ENCODE measurements at regions not wholly inside any gene's neighbourhood (a gene's known extent, or its start where the extent isn't known, plus 50 kb on each side); places are given as distances from the start of the nearest gene placed in this dataset.
A peak's percentile ranks its signal among the peaks of the same experiment; 100 is the strongest.

DNA sequence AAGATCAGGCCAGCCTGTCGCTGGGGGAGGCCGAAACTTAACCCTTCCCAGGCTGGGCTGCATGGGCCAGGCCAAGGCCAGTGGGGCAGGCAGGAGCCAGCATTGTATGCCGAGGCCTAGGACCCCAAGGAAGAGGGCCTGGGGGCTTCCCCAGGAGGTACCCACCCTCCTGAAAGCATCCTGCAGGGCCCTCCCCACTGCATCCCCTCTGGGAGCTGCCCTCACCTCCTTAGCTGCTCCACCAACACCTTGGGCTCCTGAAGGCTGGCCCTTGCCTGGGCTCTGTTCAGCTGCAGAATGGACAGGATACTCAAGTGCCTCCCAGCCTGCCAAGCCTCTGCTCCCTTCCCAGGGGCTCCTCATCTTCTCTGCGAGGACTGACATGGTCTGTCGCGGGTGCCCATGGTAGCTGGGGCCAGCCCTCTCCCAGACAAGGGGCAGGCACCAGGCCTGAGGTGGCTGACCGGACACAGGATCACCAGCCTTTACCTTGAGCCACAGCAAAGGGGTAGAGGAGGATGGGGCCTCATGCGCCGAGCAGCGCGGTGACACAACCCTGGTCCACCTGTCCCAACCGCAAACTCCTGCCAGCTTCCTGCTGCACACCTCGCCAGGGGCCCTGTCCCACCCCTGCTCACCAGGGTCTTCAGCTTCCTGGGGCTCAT lies 94.2 kb downstream of the MICALL2 start:
- no peaks in the 10 kb centered on the region for H3K4me1 Mint-ChIP-seq (ENCODE audit: low read depth)
- no peak for DNase-seq
- no peaks in the 10 kb centered on the region for H3K36me3 Mint-ChIP-seq
- intact Hi-C loops (cut with micrococcal nuclease) = no loop called here
- POLR2A ChIA-PET = no interaction called here
- no peak overlapping the region for H3K27ac Mint-ChIP-seq
- peaks cover 33% of the 10 kb centered on the region for H3K27me3 Mint-ChIP-seq
- H3K4me3 Mint-ChIP-seq = no peak overlapping the region
- CTCF ChIA-PET = no interaction called here
- peaks cover 7% of the 10 kb centered on the region for H3K9me3 Mint-ChIP-seq

DNA sequence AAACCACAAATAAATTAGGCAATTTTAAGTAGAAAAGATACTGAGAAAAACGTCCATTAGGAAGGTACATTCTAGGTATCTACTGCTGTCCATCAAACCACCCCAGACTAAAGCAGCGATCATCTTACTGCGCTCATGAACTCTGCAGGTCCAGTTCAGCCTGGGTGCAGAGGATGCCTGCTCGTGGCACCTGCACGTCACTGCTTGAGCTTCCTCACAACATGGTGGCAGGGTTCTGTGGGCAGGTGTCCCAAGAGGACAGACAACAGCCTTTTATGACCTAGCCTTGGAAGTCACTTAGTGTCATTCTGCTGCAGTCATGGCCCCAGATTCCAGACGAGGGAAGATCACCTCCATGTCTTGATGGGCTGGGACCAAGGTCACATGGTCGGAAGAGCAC lies 93.4 kb downstream of the MICALL2 start:
- POLR2A ChIA-PET = no interaction called here
- DNase-seq = no peak
- Mint-ChIP-seq H3K4me1 (ENCODE audit: low read depth) (no peaks in the 10 kb centered on the region), H3K9me3 (peaks cover 7% of the 10 kb centered on the region), H3K27me3 (peaks cover 42% of the 10 kb centered on the region), H3K27ac (no peak overlapping the region), H3K4me3 (no peak overlapping the region), H3K36me3 (no peaks in the 10 kb centered on the region)
- CTCF ChIA-PET = no interaction called here
- intact Hi-C loops (cut with micrococcal nuclease) = no loop called here

DNA sequence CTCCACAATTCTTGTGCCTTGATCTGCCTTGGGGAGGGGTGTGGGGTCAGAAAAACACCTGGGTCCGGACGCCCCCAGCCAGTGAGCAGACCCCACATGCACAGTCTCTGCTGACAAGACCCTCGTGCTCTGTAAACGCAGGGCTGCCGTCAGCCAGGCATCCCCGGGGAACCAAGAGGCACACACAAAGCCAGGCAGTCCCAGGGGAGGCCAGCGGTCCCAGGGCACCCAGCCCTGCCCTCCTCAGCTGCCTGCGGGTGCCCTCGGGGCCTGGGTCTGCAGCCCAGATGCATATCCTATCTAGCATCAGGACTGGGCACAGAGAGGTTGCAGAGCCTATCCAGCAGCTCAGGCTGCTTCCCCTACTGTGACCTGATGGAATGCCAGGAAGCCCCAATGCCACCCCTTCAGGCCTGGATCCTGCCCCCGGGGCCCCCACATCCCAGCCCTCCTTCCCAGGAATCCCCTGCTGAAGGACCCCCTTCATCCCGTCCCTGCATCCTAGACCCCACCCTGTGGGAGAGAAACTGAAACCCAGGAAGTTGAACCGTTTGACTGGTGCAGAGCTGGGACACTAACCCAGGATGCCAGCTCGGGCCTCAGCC lies 92.4 kb downstream of the MICALL2 start:
- CTCF ChIA-PET = no interaction called here
- no peaks in the 10 kb centered on the region for H3K4me1 Mint-ChIP-seq (ENCODE audit: low read depth)
- H3K27me3 Mint-ChIP-seq = peaks cover 43% of the 10 kb centered on the region
- H3K9me3 Mint-ChIP-seq = peaks cover 7% of the 10 kb centered on the region
- intact Hi-C loops (cut with micrococcal nuclease) = no loop called here
- H3K27ac Mint-ChIP-seq = no peak overlapping the region
- no peak overlapping the region for H3K4me3 Mint-ChIP-seq
- no peak for DNase-seq
- POLR2A ChIA-PET = no interaction called here
- no peaks in the 10 kb centered on the region for H3K36me3 Mint-ChIP-seq

DNA sequence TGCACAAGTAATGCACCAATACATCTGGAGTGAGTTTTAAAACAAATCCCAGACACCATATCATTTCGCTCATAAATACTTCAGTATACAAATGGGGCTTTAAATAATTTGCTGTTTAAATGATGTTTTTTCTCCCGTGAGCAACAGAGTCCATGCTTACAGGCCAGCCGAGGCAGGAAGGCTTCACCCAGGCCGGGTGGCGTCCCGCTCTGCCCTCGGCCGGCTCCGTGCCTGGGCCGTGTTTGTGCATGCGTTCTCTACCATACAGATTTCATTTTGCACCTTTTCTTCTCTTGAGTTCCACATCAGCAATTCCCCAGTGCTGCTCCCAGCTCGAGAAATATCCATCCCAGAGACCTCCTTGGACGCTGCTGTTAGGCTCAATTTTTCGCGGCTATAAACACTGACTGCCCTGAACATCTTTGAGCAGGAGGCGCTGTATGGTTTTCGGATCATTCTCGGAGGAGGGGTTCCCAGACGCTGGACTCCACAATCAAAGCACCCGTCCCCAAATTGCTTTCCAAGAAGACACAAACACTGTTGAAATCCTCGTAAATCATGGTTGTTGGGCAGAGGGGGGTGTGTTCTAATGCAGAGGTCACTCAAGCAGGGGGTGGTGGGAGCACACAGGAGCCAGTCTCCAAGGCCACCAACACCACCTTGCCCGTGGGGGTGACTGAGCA lies 91.6 kb downstream of the MICALL2 start:
- ChIA-PET CTCF (no interaction called here), POLR2A (no interaction called here)
- H3K9me3 Mint-ChIP-seq = peaks cover 7% of the 10 kb centered on the region
- no peak overlapping the region for H3K27ac Mint-ChIP-seq
- H3K27me3 Mint-ChIP-seq = peaks cover 44% of the 10 kb centered on the region
- DNase-seq = no peak
- H3K4me1 Mint-ChIP-seq (ENCODE audit: low read depth) = no peaks in the 10 kb centered on the region
- H3K36me3 Mint-ChIP-seq = no peaks in the 10 kb centered on the region
- intact Hi-C loops (cut with micrococcal nuclease) = no loop called here
- no peak overlapping the region for H3K4me3 Mint-ChIP-seq

DNA sequence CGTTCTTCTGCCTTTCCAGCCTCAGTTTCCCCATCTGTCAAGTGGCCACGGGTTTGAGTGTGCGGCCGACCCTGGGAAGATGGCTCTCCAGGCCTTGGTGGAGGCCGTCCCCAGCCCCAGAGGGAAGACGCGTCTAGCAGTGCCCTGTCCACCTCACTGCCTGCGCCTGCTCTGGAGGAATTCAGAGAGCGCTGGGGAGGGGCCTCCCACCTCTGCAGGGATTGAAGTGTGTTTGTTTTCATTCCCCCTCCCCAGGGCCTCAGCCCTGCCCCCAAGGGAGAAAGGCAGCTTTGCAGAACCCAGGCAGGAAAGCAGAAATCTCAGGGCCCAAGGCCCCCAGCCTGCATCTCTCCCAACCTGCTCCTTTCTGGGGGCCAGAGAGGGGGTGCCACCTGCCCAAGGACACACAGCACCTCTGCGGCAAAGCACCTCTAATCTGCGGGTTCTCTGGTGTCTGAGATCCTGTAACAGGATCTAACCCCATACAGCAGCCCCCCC lies 91.0 kb downstream of the MICALL2 start:
- ChIA-PET CTCF (interaction anchor here (0.7 kb wide), 1 partner anchor 49 kb away, joined by 3 read pairs; no protein-coding TSS in a partner anchor), POLR2A (no interaction called here)
- peaks cover 7% of the 10 kb centered on the region for H3K9me3 Mint-ChIP-seq
- peaks cover 47% of the 10 kb centered on the region for H3K27me3 Mint-ChIP-seq
- DNase-seq = no peak
- H3K4me3 Mint-ChIP-seq = no peak overlapping the region
- H3K4me1 Mint-ChIP-seq (ENCODE audit: low read depth) = no peaks in the 10 kb centered on the region
- H3K27ac Mint-ChIP-seq = no peak overlapping the region
- H3K36me3 Mint-ChIP-seq = no peaks in the 10 kb centered on the region
- intact Hi-C loops (cut with micrococcal nuclease) = no loop called here

DNA sequence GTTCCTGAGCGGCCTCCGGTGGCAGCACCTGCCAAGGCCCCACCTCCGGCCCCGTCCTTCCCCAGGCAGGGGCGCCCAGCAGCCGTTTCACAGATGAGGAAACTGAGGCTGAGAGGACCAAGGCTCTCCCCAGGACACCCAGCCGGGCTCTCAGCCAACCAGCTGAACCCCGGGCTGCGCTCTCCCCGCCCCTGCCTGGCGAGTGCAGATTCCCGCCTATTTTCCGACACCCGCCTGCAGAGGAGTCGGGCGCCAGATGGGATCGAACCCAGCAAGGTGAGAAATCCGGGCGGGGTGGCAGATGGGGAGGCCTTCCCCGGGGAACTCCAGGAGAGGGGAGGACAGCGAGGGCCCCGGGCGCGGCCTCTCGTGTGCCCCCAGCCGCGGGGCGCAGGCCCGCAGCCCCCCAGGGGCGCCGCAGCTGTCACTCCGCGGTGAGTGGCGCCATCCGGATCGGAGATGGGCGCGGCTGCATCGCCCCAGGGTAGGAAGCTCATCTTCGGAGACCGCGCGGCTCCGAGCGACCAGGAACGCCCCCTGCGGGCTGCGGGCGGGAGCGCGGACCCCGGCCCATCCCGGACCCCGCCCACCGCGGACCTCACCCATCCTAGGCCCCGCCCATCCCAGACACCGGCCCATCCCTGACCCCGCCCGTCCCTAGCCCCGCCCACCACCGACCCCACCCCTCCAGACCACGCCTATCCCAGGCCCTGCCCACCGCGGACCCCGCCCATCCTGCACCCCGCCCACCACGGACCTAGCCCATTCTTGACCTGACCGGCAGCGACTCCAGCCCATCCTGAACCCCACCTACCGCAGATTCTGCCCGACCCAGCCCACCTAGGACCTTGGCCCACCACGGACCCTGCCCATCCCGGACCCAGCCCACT lies 90.3 kb downstream of the MICALL2 start:
- Mint-ChIP-seq H3K27ac (no peak overlapping the region), H3K36me3 (no peaks in the 10 kb centered on the region), H3K4me1 (ENCODE audit: low read depth) (no peaks in the 10 kb centered on the region), H3K4me3 (no peak overlapping the region), H3K27me3 (peaks cover 50% of the 10 kb centered on the region), H3K9me3 (peaks cover 7% of the 10 kb centered on the region)
- ChIA-PET CTCF (interaction anchor here (0.7 kb wide), 1 partner anchor 49 kb away, joined by 3 read pairs; no protein-coding TSS in a partner anchor), POLR2A (no interaction called here)
- DNase-seq = peak; percentile 57
- intact Hi-C loops (cut with micrococcal nuclease) = no loop called here

DNA sequence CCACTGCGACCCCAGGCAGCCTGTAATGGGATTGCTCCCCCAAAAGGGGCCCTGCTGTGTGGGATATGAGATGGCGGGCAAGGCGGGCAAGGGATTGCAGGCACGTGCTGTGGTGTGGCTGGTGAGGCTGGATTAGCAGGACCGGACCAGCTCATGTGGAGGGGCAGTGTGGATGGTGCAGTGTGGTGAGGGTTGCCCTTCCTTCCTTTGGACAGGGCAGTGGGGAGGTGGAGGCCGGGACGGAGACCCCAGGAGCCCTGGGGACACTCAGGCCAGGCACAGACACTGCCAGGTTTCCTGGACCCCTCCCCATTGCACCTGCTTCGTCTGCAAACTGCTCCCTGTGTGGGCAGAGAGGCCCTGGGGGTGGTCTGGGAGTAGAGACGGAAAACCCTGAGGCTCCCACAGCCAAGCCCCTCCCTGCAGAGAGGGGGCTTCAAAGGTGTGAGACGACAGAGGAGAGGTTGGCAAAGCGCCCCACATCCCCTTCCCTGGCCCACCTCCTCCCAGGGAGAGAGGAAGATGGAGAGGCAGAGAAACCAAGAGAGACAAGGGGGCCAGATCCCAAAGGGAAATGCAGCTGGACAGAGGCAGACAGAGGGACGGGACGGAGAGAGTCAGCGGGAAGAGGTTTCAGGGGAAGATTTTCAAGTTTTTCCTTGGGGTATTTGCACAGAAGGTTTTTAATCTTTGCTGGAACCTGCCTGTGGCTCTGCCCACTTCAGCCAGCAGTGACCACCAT lies 89.2 kb downstream of the MICALL2 start:
- H3K27ac Mint-ChIP-seq = no peak overlapping the region
- peaks cover 7% of the 10 kb centered on the region for H3K9me3 Mint-ChIP-seq
- H3K4me1 Mint-ChIP-seq (ENCODE audit: low read depth) = no peaks in the 10 kb centered on the region
- intact Hi-C loops (cut with micrococcal nuclease) = no loop called here
- CTCF ChIA-PET = no interaction called here
- POLR2A ChIA-PET = no interaction called here
- no peak overlapping the region for H3K4me3 Mint-ChIP-seq
- H3K27me3 Mint-ChIP-seq = peaks cover 48% of the 10 kb centered on the region
- H3K36me3 Mint-ChIP-seq = no peaks in the 10 kb centered on the region
- DNase-seq = no peak

DNA sequence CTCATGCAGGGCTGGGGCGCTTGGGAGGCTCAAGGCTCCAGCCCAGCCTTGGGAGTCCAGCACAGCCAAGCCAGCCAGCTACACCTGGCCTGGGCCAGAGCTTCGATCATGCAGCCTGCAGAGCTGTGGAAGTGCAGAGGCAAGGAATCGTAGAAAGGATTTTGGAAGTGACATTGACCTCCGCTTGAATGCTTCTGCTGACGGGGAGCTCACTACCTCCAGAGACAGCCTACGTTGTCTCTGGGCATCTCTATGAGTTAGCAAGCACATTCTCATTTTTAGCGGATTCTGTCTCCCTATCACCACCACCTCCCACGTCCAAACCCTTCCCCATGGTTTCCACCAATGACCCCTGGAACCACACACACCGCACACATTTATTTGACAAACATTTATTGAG lies 88.5 kb downstream of the MICALL2 start:
- DNase-seq = no peak
- ChIA-PET POLR2A (no interaction called here), CTCF (no interaction called here)
- Mint-ChIP-seq H3K9me3 (peaks cover 4% of the 10 kb centered on the region), H3K36me3 (no peaks in the 10 kb centered on the region), H3K4me1 (ENCODE audit: low read depth) (no peaks in the 10 kb centered on the region), H3K4me3 (no peak overlapping the region), H3K27me3 (peaks cover 47% of the 10 kb centered on the region), H3K27ac (no peak overlapping the region)
- intact Hi-C loops (cut with micrococcal nuclease) = no loop called here

DNA sequence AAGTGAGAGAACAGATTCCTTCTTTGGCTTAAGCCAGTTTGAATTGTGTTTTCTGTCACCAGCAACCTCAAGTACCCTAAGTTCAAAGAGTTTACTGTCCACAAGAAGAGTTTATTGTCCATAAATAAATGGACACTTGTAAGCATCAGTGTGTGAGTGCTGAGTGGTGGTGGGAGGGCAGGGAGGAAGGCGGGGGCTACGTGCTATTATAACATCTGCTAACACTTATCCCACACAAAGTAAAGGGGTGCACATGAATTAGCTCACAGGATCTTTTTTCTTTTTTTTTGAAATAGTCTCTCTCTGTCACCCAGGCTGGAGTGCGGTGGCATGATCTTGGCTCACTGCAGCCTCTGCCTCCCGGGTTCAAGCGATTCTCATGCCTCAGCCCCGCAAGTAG lies 87.2 kb downstream of the MICALL2 start:
- ChIA-PET CTCF (no interaction called here), POLR2A (no interaction called here)
- H3K27ac Mint-ChIP-seq = no peak overlapping the region
- intact Hi-C loops (cut with micrococcal nuclease) = no loop called here
- no peak for DNase-seq
- no peaks in the 10 kb centered on the region for H3K9me3 Mint-ChIP-seq
- H3K36me3 Mint-ChIP-seq = no peaks in the 10 kb centered on the region
- no peaks in the 10 kb centered on the region for H3K4me1 Mint-ChIP-seq (ENCODE audit: low read depth)
- H3K4me3 Mint-ChIP-seq = no peak overlapping the region
- H3K27me3 Mint-ChIP-seq = peaks cover 43% of the 10 kb centered on the region

DNA sequence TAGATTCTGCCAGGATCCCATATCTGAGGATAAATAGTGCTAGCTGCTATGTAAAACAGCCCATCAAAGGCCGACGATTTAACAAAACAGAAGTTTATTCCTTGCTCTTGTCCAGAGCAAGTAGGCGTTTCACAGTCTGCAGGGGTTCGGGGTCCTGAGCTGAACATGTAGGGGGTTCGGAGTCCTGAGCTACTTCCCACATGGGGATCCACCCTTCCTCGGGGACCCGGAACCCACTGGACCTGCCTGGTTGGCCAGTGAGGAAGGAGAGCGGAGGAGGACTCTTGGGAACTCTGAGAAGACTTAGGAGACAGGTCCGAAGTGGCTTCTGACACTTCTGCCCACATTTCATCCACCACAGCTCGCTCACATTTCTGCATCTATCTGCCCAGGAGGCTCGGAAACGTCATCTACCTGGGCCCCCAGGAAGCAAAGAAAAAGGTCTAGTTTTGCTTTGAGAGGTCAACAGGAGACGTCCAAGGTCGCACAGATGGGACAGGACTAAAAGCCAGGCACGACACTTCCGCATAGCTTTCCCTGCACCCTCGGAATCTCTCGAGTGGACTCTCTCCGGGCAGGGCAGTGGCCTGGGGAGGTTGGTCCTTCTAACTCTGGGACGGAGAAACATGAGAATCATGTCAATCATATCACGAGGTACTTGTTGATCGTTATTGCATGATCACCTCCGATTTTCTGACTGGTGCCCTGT lies 86.4 kb downstream of the MICALL2 start:
- intact Hi-C loops (cut with micrococcal nuclease) = no loop called here
- Mint-ChIP-seq H3K4me1 (ENCODE audit: low read depth) (no peaks in the 10 kb centered on the region), H3K4me3 (no peak overlapping the region), H3K27ac (no peak overlapping the region), H3K27me3 (peaks cover 38% of the 10 kb centered on the region), H3K36me3 (no peaks in the 10 kb centered on the region), H3K9me3 (no peaks in the 10 kb centered on the region)
- POLR2A ChIA-PET = no interaction called here
- DNase-seq = no peak
- CTCF ChIA-PET = no interaction called here

DNA sequence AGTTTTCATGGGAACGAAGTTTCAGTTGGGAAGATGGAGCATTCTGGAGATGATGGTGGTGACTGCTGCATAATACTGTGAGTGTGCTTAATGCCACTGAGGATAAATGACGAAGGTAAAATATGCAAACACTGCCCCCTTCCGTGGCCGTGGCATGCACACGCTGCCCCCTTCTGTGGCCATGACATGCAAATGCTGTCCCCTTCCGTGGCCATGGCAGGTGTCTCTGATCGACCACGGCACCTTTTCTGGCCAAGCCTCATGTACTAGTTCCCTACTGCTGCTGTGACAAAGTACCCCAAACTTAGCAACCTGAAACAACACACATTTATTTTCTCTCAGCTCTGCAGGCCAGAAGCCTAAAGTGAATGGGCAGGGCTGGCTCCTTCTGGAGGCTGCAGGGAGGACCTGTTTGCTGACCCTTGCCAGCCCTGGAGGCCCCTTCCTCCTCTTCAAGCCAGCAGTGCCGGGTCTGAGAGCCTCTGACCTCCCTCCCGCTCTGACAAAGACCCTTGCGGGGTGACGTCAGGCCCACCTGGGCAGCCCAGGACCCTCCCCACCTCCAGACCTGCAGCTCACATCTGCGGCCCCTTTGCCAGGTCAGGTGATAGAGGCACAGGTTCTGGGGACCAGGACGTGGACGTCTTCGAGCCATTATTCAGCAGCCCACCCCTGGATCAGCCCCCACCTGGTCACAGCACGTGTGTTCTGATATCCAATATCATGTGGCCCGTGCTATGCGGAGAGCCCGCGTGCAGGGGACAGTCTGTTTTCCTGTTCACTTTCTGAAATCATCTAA lies 82.0 kb downstream of the MICALL2 start:
- Mint-ChIP-seq H3K9me3 (no peaks in the 10 kb centered on the region), H3K27ac (no peak overlapping the region), H3K4me1 (ENCODE audit: low read depth) (no peaks in the 10 kb centered on the region), H3K27me3 (peaks cover 19% of the 10 kb centered on the region), H3K36me3 (no peaks in the 10 kb centered on the region), H3K4me3 (no peak overlapping the region)
- intact Hi-C loops (cut with micrococcal nuclease) = no loop called here
- ChIA-PET CTCF (no interaction called here), POLR2A (no interaction called here)
- DNase-seq = no peak

Data from activated CD4-positive, alpha-beta memory T cell treated with anti-CD3 and anti-CD28 coated beads for 36 hours (primary cell).